ENCODE measurements at regions not wholly inside any gene's neighbourhood (a gene's known extent, or its start where the extent isn't known, plus 50 kb on each side); places are given as distances from the start of the nearest gene placed in this dataset.

GRCh38 chr5:67512758-67513157, 316.2 kb upstream of the CD180 start:
- ChIA-PET CTCF (interaction anchor here (0.6 kb wide), 1 partner anchor 354 kb away, joined by 3 read pairs; no protein-coding TSS in a partner anchor), POLR2A (no interaction called here)
- Mint-ChIP-seq H3K27me3 (peaks cover 0 to 7% (median 0%) of the 10 kb centered on the region in 5 donors), H3K36me3 (peaks cover 0 to 27% (median 0%) of the 10 kb centered on the region in 5 donors), H3K4me1 (peaks cover 37 to 72% (median 64%) of the 10 kb centered on the region in 7 donors), H3K9me3 (peaks cover 0 to 12% (median 0%) of the 10 kb centered on the region in 11 donors), H3K27ac (peak overlapping the region in 5 of 9 donors; percentile 21 to 56 (median 33)), H3K4me3 (peak overlapping the region in 1 of 10 donors; percentile 32)
- Histone ChIP-seq H3K4me1 (ENCODE audit: control insufficient read depth in 2 of 2, insufficient read depth in 2 of 2, low read length in 2 of 2) (peaks cover 36% of the 10 kb centered on the region in 2 donors), H3K4me3 (ENCODE audit: low read length) (no peak overlapping the region), H3K9me3 (ENCODE audit: control insufficient read depth in 2 of 3, low read length in 3 of 3) (no peaks in the 10 kb centered on the region), H3K27ac (ENCODE audit: low read depth, low read length) (no peak overlapping the region), H3K27me3 (ENCODE audit: control insufficient read depth in 2 of 2, insufficient read depth in 2 of 2, low read length in 2 of 2) (no peaks in the 10 kb centered on the region), H3K36me3 (ENCODE audit: control insufficient read depth in 2 of 3, insufficient read depth in 3 of 3, low read length in 3 of 3) (no peaks in the 10 kb centered on the region)
- DNase-seq (no peak), ATAC-seq (no peak)
- intact Hi-C loops (cut with micrococcal nuclease): loop anchor here in 1 of 2 donors (5.0 to 10.0 kb wide), 2 partner anchors 345 to 742 kb away; no protein-coding TSS in a partner anchor

DNA sequence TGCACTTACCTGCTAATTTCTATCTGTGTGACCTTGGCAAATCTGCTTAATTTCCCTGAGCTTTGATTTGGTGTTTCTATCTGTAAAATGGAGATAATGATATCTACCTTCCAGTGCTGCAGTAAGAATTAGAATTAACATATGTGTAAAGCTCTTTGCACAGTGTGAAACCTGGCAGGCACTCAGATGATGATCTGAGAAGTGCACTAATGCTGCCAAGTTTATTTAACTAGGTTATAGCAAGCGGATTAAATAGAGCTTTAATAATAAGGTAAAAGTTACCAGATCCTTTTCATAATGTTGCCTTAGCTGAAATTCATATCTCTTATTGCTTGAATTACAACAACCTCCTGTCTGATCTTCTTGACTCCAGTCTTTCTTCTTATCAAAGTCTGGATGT, 315.3 kb upstream of the CD180 start:
- Histone ChIP-seq H3K27ac (ENCODE audit: low read depth, low read length) (no peak overlapping the region), H3K4me1 (ENCODE audit: control insufficient read depth in 2 of 2, insufficient read depth in 2 of 2, low read length in 2 of 2) (peaks cover 36% of the 10 kb centered on the region in 2 donors), H3K4me3 (ENCODE audit: low read length) (no peak overlapping the region), H3K27me3 (ENCODE audit: control insufficient read depth in 2 of 2, insufficient read depth in 2 of 2, low read length in 2 of 2) (no peaks in the 10 kb centered on the region), H3K9me3 (ENCODE audit: control insufficient read depth in 2 of 3, low read length in 3 of 3) (no peaks in the 10 kb centered on the region), H3K36me3 (ENCODE audit: control insufficient read depth in 2 of 3, insufficient read depth in 3 of 3, low read length in 3 of 3) (no peaks in the 10 kb centered on the region)
- ATAC-seq (no peak), DNase-seq (no peak)
- POLR2A ChIA-PET: no interaction called here
- Mint-ChIP-seq H3K9me3 (peaks cover 0 to 12% (median 0%) of the 10 kb centered on the region in 11 donors), H3K36me3 (peaks cover 0 to 26% (median 0%) of the 10 kb centered on the region in 5 donors), H3K4me1 (peaks cover 37 to 68% (median 59%) of the 10 kb centered on the region in 7 donors), H3K4me3 (no peak overlapping the region), H3K27me3 (peaks cover 0 to 2% (median 0%) of the 10 kb centered on the region in 5 donors), H3K27ac (peak overlapping the region in 6 of 9 donors; percentile 18 to 60 (median 33))
- CTCF ChIA-PET: no interaction called here
- intact Hi-C loops (cut with micrococcal nuclease): loop anchor here in 1 of 2 donors (5.0 to 10.0 kb wide), 2 partner anchors 345 to 743 kb away; no protein-coding TSS in a partner anchor

GRCh38 chr5:67510204-67510603, 313.6 kb upstream of the CD180 start:
- Mint-ChIP-seq H3K27ac (peak overlapping the region in 1 of 9 donors; percentile 17), H3K27me3 (no peaks in the 10 kb centered on the region), H3K4me1 (peaks cover 26 to 51% (median 42%) of the 10 kb centered on the region in 7 donors), H3K9me3 (peaks cover 0 to 12% (median 0%) of the 10 kb centered on the region in 11 donors), H3K36me3 (peaks cover 0 to 16% (median 0%) of the 10 kb centered on the region in 5 donors), H3K4me3 (no peak overlapping the region)
- no peaks in the 10 kb centered on the region for H3K36me3 ChIP-seq (ENCODE audit: control insufficient read depth in 2 of 3, insufficient read depth in 3 of 3, low read length in 3 of 3)
- peaks cover 25 to 28% of the 10 kb centered on the region in 2 donors for H3K4me1 ChIP-seq (ENCODE audit: control insufficient read depth in 2 of 2, insufficient read depth in 2 of 2, low read length in 2 of 2)
- no peaks in the 10 kb centered on the region for H3K9me3 ChIP-seq (ENCODE audit: control insufficient read depth in 2 of 3, low read length in 3 of 3)
- CTCF ChIA-PET: no interaction called here
- intact Hi-C loops (cut with micrococcal nuclease): loop anchor here in 1 of 2 donors (5.0 to 10.0 kb wide), 2 partner anchors 343 to 745 kb away; no protein-coding TSS in a partner anchor
- DNase-seq (no peak), ATAC-seq (no peak)
- no peaks in the 10 kb centered on the region for H3K27me3 ChIP-seq (ENCODE audit: control insufficient read depth in 2 of 2, insufficient read depth in 2 of 2, low read length in 2 of 2)
- H3K27ac ChIP-seq (ENCODE audit: low read depth, low read length): no peak overlapping the region
- POLR2A ChIA-PET: no interaction called here
- H3K4me3 ChIP-seq (ENCODE audit: low read length): no peak overlapping the region

GRCh38 chr5:67509402-67510186, 313.0 kb upstream of the CD180 start:
- H3K36me3 ChIP-seq (ENCODE audit: control insufficient read depth in 2 of 3, insufficient read depth in 3 of 3, low read length in 3 of 3): no peaks in the 10 kb centered on the region
- no peaks in the 10 kb centered on the region for H3K27me3 ChIP-seq (ENCODE audit: control insufficient read depth in 2 of 2, insufficient read depth in 2 of 2, low read length in 2 of 2)
- H3K27ac Mint-ChIP-seq: peak overlapping the region in 2 of 9 donors; percentile 17 to 31
- ChIA-PET CTCF (no interaction called here), POLR2A (no interaction called here)
- peaks cover 0 to under 1% (median 0%) of the 10 kb centered on the region in 5 donors for H3K27me3 Mint-ChIP-seq
- no peak overlapping the region for H3K4me3 Mint-ChIP-seq
- no peak for DNase-seq
- H3K9me3 Mint-ChIP-seq: peaks cover 0 to 12% (median 0%) of the 10 kb centered on the region in 11 donors
- ATAC-seq: no peak
- peaks cover 20 to 21% of the 10 kb centered on the region in 2 donors for H3K4me1 ChIP-seq (ENCODE audit: control insufficient read depth in 2 of 2, insufficient read depth in 2 of 2, low read length in 2 of 2)
- intact Hi-C loops (cut with micrococcal nuclease): loop anchor here in 1 of 2 donors (5.0 to 10.0 kb wide), 2 partner anchors 342 to 745 kb away; no protein-coding TSS in a partner anchor
- H3K4me1 Mint-ChIP-seq: peaks cover 20 to 45% (median 36%) of the 10 kb centered on the region in 7 donors
- H3K27ac ChIP-seq (ENCODE audit: low read depth, low read length): no peak overlapping the region
- H3K9me3 ChIP-seq (ENCODE audit: control insufficient read depth in 2 of 3, low read length in 3 of 3): no peaks in the 10 kb centered on the region
- peaks cover 0 to 11% (median 0%) of the 10 kb centered on the region in 5 donors for H3K36me3 Mint-ChIP-seq
- no peak overlapping the region for H3K4me3 ChIP-seq (ENCODE audit: low read length)

- H3K36me3 ChIP-seq (ENCODE audit: control insufficient read depth in 2 of 3, insufficient read depth in 3 of 3, low read length in 3 of 3): no peaks in the 10 kb centered on the region
- Mint-ChIP-seq H3K27ac (no peak overlapping the region), H3K4me3 (no peak overlapping the region), H3K4me1 (peaks cover 4 to 14% (median 13%) of the 10 kb centered on the region in 7 donors), H3K27me3 (peaks cover 0 to 21% (median 0%) of the 10 kb centered on the region in 5 donors), H3K36me3 (peaks cover 0 to 6% (median 0%) of the 10 kb centered on the region in 5 donors), H3K9me3 (peaks cover 0 to 12% (median 0%) of the 10 kb centered on the region in 11 donors)
- no peak overlapping the region for H3K4me3 ChIP-seq (ENCODE audit: low read length)
- H3K9me3 ChIP-seq (ENCODE audit: control insufficient read depth in 2 of 3, low read length in 3 of 3): no peaks in the 10 kb centered on the region
- H3K27ac ChIP-seq (ENCODE audit: low read depth, low read length): no peak overlapping the region
- intact Hi-C loops (cut with micrococcal nuclease): no loop called here
- no peak for DNase-seq
- ATAC-seq: no peak
- POLR2A ChIA-PET: no interaction called here
- CTCF ChIA-PET: no interaction called here
- no peaks in the 10 kb centered on the region for H3K27me3 ChIP-seq (ENCODE audit: control insufficient read depth in 2 of 2, insufficient read depth in 2 of 2, low read length in 2 of 2)
- H3K4me1 ChIP-seq (ENCODE audit: control insufficient read depth in 2 of 2, insufficient read depth in 2 of 2, low read length in 2 of 2): peaks cover 0 to 5% of the 10 kb centered on the region in 2 donors
Observed at GRCh38 chr5:67506241-67506640, 309.6 kb upstream of the CD180 start.

GRCh38 chr5:67502951-67503350, 306.4 kb upstream of the CD180 start:
- no peaks in the 10 kb centered on the region for H3K36me3 ChIP-seq (ENCODE audit: control insufficient read depth in 2 of 3, insufficient read depth in 3 of 3, low read length in 3 of 3)
- Mint-ChIP-seq H3K27me3 (peaks cover 0 to 27% (median 0%) of the 10 kb centered on the region in 5 donors), H3K4me1 (no peaks in the 10 kb centered on the region), H3K4me3 (no peak overlapping the region), H3K27ac (no peak overlapping the region), H3K9me3 (peaks cover 0 to 15% (median 9%) of the 10 kb centered on the region in 11 donors), H3K36me3 (peaks cover 0 to 11% (median 6%) of the 10 kb centered on the region in 5 donors)
- H3K27me3 ChIP-seq (ENCODE audit: control insufficient read depth in 2 of 2, insufficient read depth in 2 of 2, low read length in 2 of 2): no peaks in the 10 kb centered on the region
- CTCF ChIA-PET: no interaction called here
- POLR2A ChIA-PET: no interaction called here
- H3K9me3 ChIP-seq (ENCODE audit: control insufficient read depth in 2 of 3, low read length in 3 of 3): no peaks in the 10 kb centered on the region
- H3K4me1 ChIP-seq (ENCODE audit: control insufficient read depth in 2 of 2, insufficient read depth in 2 of 2, low read length in 2 of 2): no peaks in the 10 kb centered on the region
- DNase-seq: no peak
- ATAC-seq: no peak
- no peak overlapping the region for H3K4me3 ChIP-seq (ENCODE audit: low read length)
- intact Hi-C loops (cut with micrococcal nuclease): no loop called here
- H3K27ac ChIP-seq (ENCODE audit: low read depth, low read length): no peak overlapping the region
